ENCODE measurements at regions not wholly inside any gene's neighbourhood (a gene's known extent, or its start where the extent isn't known, plus 50 kb on each side); places are given as distances from the start of the nearest gene placed in this dataset.

DNA sequence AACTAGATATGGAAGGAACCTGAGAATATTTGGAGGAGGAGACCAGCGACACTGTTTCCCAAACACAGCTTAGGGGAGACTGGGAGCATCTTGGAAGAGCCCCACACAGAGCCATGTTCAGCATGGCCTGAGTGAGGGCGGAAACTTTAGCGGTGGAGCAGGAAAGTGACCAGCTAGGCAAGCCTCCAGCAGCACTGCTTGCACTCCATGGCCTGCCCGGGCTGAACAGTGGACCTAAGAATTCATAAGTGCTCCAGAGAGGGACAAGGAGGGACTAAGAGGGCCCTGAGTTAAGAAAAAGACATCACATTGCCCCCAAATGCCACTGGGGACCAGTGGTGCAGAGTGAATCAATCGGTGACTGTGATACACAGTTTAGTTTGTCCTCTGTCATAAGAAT, 566.4 kb downstream of the TNS1 start:
- Histone ChIP-seq H3K36me3 (no peaks in the 10 kb centered on the region), H3K9me3 (no peaks in the 10 kb centered on the region), H3K4me1 (peaks cover 0 to 70% (median 43%) of the 10 kb centered on the region in 9 donors), H3K27ac (peak overlapping the region in 8 of 10 donors; percentile 22 to 66 (median 46)), H3K4me3 (no peak overlapping the region), H3K27me3 (no peaks in the 10 kb centered on the region)
- intact Hi-C loops (cut with DNase I) = loop anchor here in 1 of 10 donors (10.0 kb wide), 1 partner anchor 102 kb away; no protein-coding TSS in a partner anchor
- TF ChIP-seq CTCF (IDR thresholded peaks at IDR 0.05) = no peak
- WGBS, 2 donors = 51 to 58% methylated on average over 5 of the region's 5 CpGs
- ATAC-seq = no peak
- peak in 1 of 2 donors; percentile 37 for DNase-seq

- WGBS, 2 donors = 23 to 24% methylated on average over 8 of the region's 8 CpGs
- H3K27ac ChIP-seq = peak overlapping the region; percentile 8 to 77 (median 60)
- H3K9me3 ChIP-seq = no peaks in the 10 kb centered on the region
- H3K36me3 ChIP-seq = no peaks in the 10 kb centered on the region
- H3K4me3 ChIP-seq = peak overlapping the region in 5 of 10 donors; percentile 12 to 31 (median 28)
- no peaks in the 10 kb centered on the region for H3K27me3 ChIP-seq
- DNase-seq = peak; percentile 77 to 91
- ATAC-seq = peak; percentile 96 to 98 (median 98)
- TF ChIP-seq CTCF (IDR thresholded peaks at IDR 0.05) = peak in 1 of 9 donors; percentile 19
- intact Hi-C loops (cut with DNase I) = loop anchor here in 1 of 10 donors (5.0 to 10.0 kb wide), 3 partner anchors 42 to 100 kb away; no protein-coding TSS in a partner anchor
- peaks cover 0 to 80% (median 43%) of the 10 kb centered on the region in 9 donors for H3K4me1 ChIP-seq
These were observed 568.4 kb downstream of the TNS1 start for GRCh38 chr2:217434180-217434975.

DNA sequence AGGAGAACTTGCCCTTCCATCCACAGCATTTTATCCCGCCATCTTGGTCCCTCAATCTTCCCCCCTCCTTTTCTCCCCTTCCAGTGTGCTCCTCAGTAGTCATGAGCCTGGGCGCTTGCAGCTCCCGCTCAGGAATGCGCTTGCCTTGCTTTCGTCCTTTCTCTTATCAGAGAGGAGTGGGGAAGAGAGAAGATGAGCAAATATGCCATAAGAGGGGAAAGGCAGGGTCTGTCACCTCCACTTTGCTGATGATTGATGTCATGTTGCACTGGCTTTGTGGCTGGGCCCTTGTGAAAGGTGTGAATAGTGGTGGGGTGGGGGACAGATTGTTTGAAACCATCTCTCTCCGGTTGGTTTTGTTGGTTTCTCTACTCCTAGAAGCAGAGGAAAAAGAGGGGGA, 569.3 kb downstream of the TNS1 start:
- TF ChIP-seq CTCF (IDR thresholded peaks at IDR 0.05) = no peak
- Histone ChIP-seq H3K9me3 (no peaks in the 10 kb centered on the region), H3K4me1 (peaks cover 0 to 80% (median 43%) of the 10 kb centered on the region in 9 donors), H3K36me3 (no peaks in the 10 kb centered on the region), H3K27me3 (no peaks in the 10 kb centered on the region), H3K4me3 (peak overlapping the region in 7 of 10 donors; percentile 1 to 31 (median 12)), H3K27ac (peak overlapping the region; percentile 13 to 77 (median 60))
- intact Hi-C loops (cut with DNase I) = loop anchor here in 1 of 10 donors (5.0 to 10.0 kb wide), 3 partner anchors 41 to 99 kb away; no protein-coding TSS in a partner anchor
- 49 to 62% methylated on average over 6 of the region's 6 CpGs for WGBS, 2 donors
- peak in 1 of 2 donors; percentile 17 for DNase-seq
- ATAC-seq = peak in 6 of 8 donors; percentile 9 to 67 (median 42)

- Histone ChIP-seq H3K4me3 (no peak overlapping the region), H3K27ac (peak overlapping the region in 9 of 10 donors; percentile 8 to 77 (median 70)), H3K9me3 (no peaks in the 10 kb centered on the region), H3K4me1 (peaks cover 0 to 62% (median 43%) of the 10 kb centered on the region in 9 donors), H3K27me3 (no peaks in the 10 kb centered on the region), H3K36me3 (peaks cover 0 to under 1% (median 0%) of the 10 kb centered on the region in 9 donors)
- ATAC-seq (peak in 1 of 8 donors; percentile 3), DNase-seq (no peak)
- intact Hi-C loops (cut with DNase I) = loop anchor here in 1 of 10 donors (5.0 to 10.0 kb wide), 3 partner anchors 39 to 97 kb away; no protein-coding TSS in a partner anchor
- no peak for TF ChIP-seq CTCF (IDR thresholded peaks at IDR 0.05)
- 64 to 74% methylated on average over 7 of the region's 7 CpGs for WGBS, 2 donors
These were observed 571.1 kb downstream of the TNS1 start for GRCh38 chr2:217431577-217432269.
